Common myeloid progenitor, CD34-positive (primary cell): ENCODE measurements at regions not wholly inside any gene's neighbourhood (a gene's known extent, or its start where the extent isn't known, plus 50 kb on each side); places are given as distances from the start of the nearest gene placed in this dataset.

ENCODE experiments used
- CTCF ChIA-PET: fragments of 350-600 bp; sonication (Branson Sonifier 250); formaldehyde crosslinking; loops from one replicate; lab custom pipeline; 2021; ENCODE audit warnings: antibody characterized with exemption; lab: Charles Lee
- POLR2A ChIA-PET: fragments of 350-600 bp; sonication (Branson Sonifier 250); formaldehyde crosslinking; loops from one replicate; lab custom pipeline; 2021; ENCODE audit warnings: antibody characterized with exemption; lab: Charles Lee
- DNase-seq, 3 donors: peaks; one replicate each; pipeline versions ENCODE4 v3.0.0 to v3.0.0-alpha.2; 2013
- H3K27ac ChIP-seq, 2 experiments: 1 replicate in 1 of 2; 2 replicates in 1 of 2; pipeline ENCODE4 v1.7.0; 2013; ENCODE audit warnings: inconsistent platforms in 2 of 2, low read length in 2 of 2, mild to moderate bottlenecking in 2 of 2, low read depth in 1 of 2, moderate library complexity in 1 of 2; ENCODE audit not compliant: severe bottlenecking in 2 of 2, insufficient read depth in 1 of 2, poor library complexity in 1 of 2
- H3K27me3 ChIP-seq, 5 experiments: replicated peaks in 2 of 5; 1 replicate in 3 of 5; 2 replicates in 2 of 5; pipeline versions ENCODE4 v1.6.1 to v1.7.0; 2013; ENCODE audit warnings: low read length in 4 of 5, mild to moderate bottlenecking in 2 of 5, moderate library complexity in 2 of 5, inconsistent platforms in 1 of 5; ENCODE audit not compliant: insufficient read depth in 5 of 5, control insufficient read depth in 4 of 5
- H3K36me3 ChIP-seq, 4 experiments: 1 replicate in 2 of 4; 2 replicates in 2 of 4; pipeline versions ENCODE4 v1.6.1 to v1.7.0; 2013; ENCODE audit warnings: low read length in 3 of 4, control low read depth in 1 of 4, mild to moderate bottlenecking in 1 of 4; ENCODE audit not compliant: control insufficient read depth in 4 of 4, insufficient read depth in 4 of 4
- H3K4me1 ChIP-seq, 4 experiments: 1 replicate in 3 of 4; 2 replicates in 1 of 4; pipeline versions ENCODE4 v1.6.1 to v1.7.1; 2013; ENCODE audit warnings: low read length in 3 of 4, mild to moderate bottlenecking in 3 of 4, control low read depth in 1 of 4, inconsistent platforms in 1 of 4, moderate library complexity in 1 of 4; ENCODE audit not compliant: control insufficient read depth in 4 of 4, insufficient read depth in 4 of 4; ENCODE audit errors: control extremely low read depth in 1 of 4
- H3K4me3 ChIP-seq, 7 experiments: 1 replicate in 4 of 7; 2 replicates in 3 of 7; pipeline versions ENCODE4 v1.5.1 to v1.7.0; 2013; ENCODE audit warnings: mild to moderate bottlenecking in 7 of 7, low read length in 6 of 7, moderate library complexity in 6 of 7, inconsistent platforms in 2 of 7, low read depth in 2 of 7, control low read depth in 1 of 7; ENCODE audit not compliant: insufficient read depth in 4 of 7, control insufficient read depth in 1 of 7; ENCODE audit errors: extremely low read depth in 1 of 7
- H3K9me3 ChIP-seq, 5 experiments: 1 replicate in 4 of 5; 2 replicates in 1 of 5; pipeline versions ENCODE4 v1.6.1 to v1.7.1; 2013; ENCODE audit warnings: low read length in 4 of 5, mild to moderate bottlenecking in 2 of 5, inconsistent platforms in 1 of 5, low read depth in 1 of 5, moderate library complexity in 1 of 5; ENCODE audit not compliant: control insufficient read depth in 4 of 5, insufficient read depth in 2 of 5; ENCODE audit errors: control extremely low read depth in 1 of 5
- WGBS: methylation state at CpG from one replicate; pipeline ENCODE4 v1.1.5; 2013; ENCODE audit not compliant: insufficient coverage; 5-methylcytosine and 5-hydroxymethylcytosine counted together

DNA sequence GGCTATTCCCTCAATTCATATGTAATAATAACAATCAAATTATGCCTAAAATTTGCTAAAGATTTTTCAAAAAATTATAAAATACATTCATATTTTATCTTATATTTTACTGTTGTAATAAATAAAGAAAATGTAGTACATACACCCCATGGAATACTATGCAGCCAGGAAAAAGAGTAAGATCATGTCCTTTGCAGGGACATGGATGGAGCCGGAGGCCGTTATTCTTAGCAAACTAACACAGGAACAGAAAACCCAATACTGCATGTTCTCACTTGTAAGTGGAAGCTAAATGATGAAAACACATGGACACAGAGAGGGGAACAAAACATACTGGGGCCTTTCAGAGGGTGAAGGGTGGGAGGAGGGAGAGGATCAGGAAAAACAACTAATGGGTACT is 584.2 kb upstream of the MMS22L start:
- H3K4me3 ChIP-seq: no peak overlapping the region
- H3K36me3 ChIP-seq: no peaks in the 10 kb centered on the region
- no CpG with 5 or more reads among the region's 2 CpGs for WGBS
- H3K9me3 ChIP-seq: no peaks in the 10 kb centered on the region
- H3K27me3 ChIP-seq: no peaks in the 10 kb centered on the region
- POLR2A ChIA-PET: no interaction called here
- no peak for DNase-seq
- CTCF ChIA-PET: no interaction called here
- no peaks in the 10 kb centered on the region for H3K4me1 ChIP-seq
- H3K27ac ChIP-seq: no peak overlapping the region

DNA sequence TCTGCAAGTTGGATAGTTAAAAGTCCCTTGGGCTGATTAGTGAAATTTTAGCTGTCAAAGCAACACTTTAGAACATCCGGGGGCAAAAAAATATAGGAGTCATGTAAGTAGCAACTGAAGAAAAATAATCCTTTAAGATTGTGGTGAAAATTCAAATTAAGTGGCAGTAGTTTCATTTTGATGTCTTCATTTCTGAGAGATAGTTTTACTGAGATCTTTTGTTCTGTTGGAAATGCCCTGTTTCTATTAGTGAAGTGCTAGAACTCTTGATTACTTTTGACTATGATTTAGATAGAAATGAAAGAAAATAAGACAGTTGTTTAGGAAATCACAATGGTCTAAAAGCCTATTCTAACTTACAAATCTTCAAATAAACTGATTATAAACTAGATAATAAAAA is 587.3 kb upstream of the MMS22L start:
- CTCF ChIA-PET: no interaction called here
- 0% methylated on average over 1 of the region's 1 CpG for WGBS
- POLR2A ChIA-PET: no interaction called here

DNA sequence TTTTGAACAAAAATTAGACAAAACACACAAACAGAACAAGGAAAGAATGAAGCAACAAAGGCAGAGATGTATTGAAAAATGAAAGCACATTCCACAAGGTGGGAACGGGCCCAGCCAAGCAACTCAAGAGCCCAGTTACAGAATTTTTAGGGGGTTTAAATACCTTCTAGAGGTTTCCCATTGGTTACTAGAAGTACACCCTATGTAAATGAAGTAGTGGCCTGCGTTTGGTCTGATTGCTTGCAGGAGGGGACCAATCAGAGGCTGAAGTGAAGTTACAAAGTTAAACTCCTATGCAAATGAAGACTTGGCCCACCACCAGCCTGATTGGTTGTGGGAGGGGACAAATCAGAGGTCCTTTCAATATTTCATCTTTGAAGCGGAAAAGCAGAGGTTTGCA is 593.7 kb upstream of the MMS22L start:
- Histone ChIP-seq H3K9me3 (no peaks in the 10 kb centered on the region), H3K27me3 (no peaks in the 10 kb centered on the region), H3K27ac (no peak overlapping the region), H3K36me3 (no peaks in the 10 kb centered on the region), H3K4me3 (no peak overlapping the region), H3K4me1 (no peaks in the 10 kb centered on the region)
- POLR2A ChIA-PET: no interaction called here
- WGBS: 100% methylated on average over 1 of the region's 3 CpGs
- no peak for DNase-seq
- CTCF ChIA-PET: no interaction called here

More for the DNA sequence above, 587.3 kb upstream of the MMS22L start:
- Histone ChIP-seq H3K4me3 (no peak overlapping the region), H3K27me3 (no peaks in the 10 kb centered on the region), H3K4me1 (no peaks in the 10 kb centered on the region), H3K9me3 (no peaks in the 10 kb centered on the region), H3K36me3 (no peaks in the 10 kb centered on the region), H3K27ac (no peak overlapping the region)
- DNase-seq: no peak

DNA sequence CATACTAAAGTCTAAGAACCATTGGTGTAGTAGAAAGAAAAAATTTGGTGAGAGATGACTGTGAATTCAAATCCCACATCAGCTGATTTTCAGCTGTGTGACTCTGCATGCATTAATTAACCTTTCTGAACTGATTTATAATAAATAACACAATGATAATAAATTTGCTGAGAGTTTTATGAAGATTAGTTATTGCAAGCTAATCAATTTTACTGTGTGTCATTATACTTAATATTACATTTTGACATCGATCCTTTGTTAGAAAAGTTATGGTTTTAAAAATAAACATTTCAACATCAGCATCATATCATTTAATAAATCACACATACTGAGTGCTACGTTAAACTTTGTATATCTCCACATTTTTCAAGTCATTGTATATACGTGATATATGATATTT is 599.7 kb upstream of the MMS22L start:
- H3K9me3 ChIP-seq: no peaks in the 10 kb centered on the region
- ChIA-PET POLR2A (no interaction called here), CTCF (no interaction called here)
- no peaks in the 10 kb centered on the region for H3K4me1 ChIP-seq
- no peaks in the 10 kb centered on the region for H3K36me3 ChIP-seq
- no peaks in the 10 kb centered on the region for H3K27me3 ChIP-seq
- WGBS: no CpG with 5 or more reads among the region's 3 CpGs
- DNase-seq: no peak
- H3K4me3 ChIP-seq: no peak overlapping the region
- H3K27ac ChIP-seq: no peak overlapping the region

DNA sequence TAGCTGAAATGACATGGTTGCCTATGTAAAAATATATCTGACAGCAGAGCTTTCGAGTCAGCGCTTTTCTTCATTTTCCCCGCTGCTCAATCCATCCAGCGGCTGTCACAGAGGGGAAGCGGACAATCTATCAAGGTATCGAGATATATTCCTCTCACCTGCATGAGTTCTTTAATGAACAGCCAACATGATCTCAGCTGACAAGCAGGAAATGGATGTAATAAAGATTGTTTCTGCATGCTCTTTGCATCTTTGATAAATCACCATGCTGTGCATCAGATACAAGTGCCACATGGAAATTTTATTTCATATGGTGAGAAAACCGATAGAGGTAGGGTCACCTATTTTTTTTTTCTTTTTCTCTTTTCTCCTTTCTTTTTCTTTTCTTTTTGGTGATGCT is 602.3 kb upstream of the MMS22L start:
- POLR2A ChIA-PET: no interaction called here
- no peaks in the 10 kb centered on the region for H3K36me3 ChIP-seq
- no peak for DNase-seq
- H3K4me3 ChIP-seq: no peak overlapping the region
- H3K9me3 ChIP-seq: no peaks in the 10 kb centered on the region
- CTCF ChIA-PET: no interaction called here
- no peak overlapping the region for H3K27ac ChIP-seq
- 85% methylated on average over 5 of the region's 7 CpGs for WGBS
- no peaks in the 10 kb centered on the region for H3K27me3 ChIP-seq
- no peaks in the 10 kb centered on the region for H3K4me1 ChIP-seq

DNA sequence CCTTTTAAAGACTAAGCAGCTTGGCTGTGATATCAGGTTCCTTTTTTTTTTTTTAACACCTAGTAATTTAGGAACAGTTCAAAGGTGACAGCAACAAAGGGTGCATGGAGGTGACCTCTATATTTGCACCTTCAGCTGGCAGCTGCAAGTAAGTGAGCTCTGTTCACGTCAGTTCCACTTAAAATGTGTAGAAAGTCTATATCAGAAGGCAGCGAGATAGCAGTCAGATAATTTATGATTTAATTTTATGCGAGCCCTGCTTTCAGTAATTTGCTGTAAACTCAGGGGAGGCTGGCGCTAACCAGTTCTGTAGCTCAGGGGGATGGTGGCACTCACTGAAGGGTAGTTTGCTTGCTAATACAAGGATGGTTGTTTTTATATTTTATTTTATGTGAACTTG is 602.8 kb upstream of the MMS22L start:
- ChIA-PET POLR2A (no interaction called here), CTCF (no interaction called here)
- H3K27me3 ChIP-seq: no peaks in the 10 kb centered on the region
- 87% methylated on average over 4 of the region's 4 CpGs for WGBS
- no peaks in the 10 kb centered on the region for H3K4me1 ChIP-seq
- no peak overlapping the region for H3K4me3 ChIP-seq
- DNase-seq: no peak
- H3K27ac ChIP-seq: no peak overlapping the region
- H3K9me3 ChIP-seq: no peaks in the 10 kb centered on the region
- H3K36me3 ChIP-seq: no peaks in the 10 kb centered on the region

DNA sequence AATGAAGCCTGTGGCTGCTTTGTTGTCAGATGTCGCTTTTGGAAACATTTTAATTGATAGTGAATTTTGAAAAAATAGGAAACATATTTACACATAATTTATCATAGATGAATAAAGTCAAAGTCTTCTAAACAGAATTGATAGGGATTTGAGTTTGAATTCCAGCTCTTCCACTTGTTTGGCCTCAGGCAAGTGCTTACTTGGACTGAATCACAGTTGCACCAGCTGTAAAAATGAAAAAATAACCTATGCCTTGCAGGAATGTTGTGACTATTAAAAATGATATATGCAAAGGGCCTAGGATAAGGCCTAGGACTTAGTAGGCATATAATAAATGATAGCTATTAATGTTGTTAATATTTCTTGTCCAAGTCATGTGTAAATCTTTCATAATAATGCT is 618.5 kb upstream of the MMS22L start:
- CTCF ChIA-PET: interaction anchor here (0.9 kb wide), 1 partner anchor 24 kb away, joined by 5 read pairs; no protein-coding TSS in a partner anchor
- Histone ChIP-seq H3K27ac (no peak overlapping the region), H3K27me3 (no peaks in the 10 kb centered on the region), H3K4me1 (no peaks in the 10 kb centered on the region), H3K4me3 (no peak overlapping the region), H3K9me3 (no peaks in the 10 kb centered on the region), H3K36me3 (no peaks in the 10 kb centered on the region)
- no CpG with 5 or more reads among the region's 1 CpG for WGBS
- POLR2A ChIA-PET: no interaction called here
- no peak for DNase-seq
